GM10266 (cell line): ENCODE measurements at regions not wholly inside any gene's neighbourhood (a gene's known extent, or its start where the extent isn't known, plus 50 kb on each side); places are given as distances from the start of the nearest gene placed in this dataset.

Experiments used
- DNase-seq: peaks from one replicate; pipeline ENCODE4 v3.0.0; 2012; ENCODE audit errors: extremely low spot score
- TF ChIP-seq, protein P1 (sequence below): IDR thresholded peaks from 2 replicates; pipeline ENCODE4 v1.5.1; 2012; ENCODE audit warnings: mild to moderate bottlenecking, low read depth; ENCODE audit not compliant: control insufficient read depth, insufficient read depth; ENCODE audit errors: missing control alignments

DNA sequence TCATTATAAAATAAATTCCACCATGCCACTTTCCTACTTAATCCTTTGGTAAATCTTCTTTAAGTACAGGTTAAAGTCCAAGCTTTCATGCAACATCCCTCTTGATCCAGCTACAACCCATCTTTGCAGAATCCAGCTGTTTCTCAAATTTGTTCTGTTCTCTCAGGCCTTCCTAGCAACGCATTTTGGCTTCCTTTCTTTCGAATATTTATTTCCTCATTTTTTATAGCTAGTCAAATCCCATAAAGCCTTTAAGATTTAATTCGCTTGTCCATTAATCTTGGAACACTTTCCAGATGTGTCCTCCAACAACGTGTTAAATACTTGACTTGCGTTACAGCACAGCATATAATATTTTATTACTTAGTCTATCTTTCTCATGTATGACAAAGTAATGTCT, 600.1 kb upstream of the CHORDC1 start:
- DNase-seq: no peak
- TF ChIP-seq, protein P1, sequence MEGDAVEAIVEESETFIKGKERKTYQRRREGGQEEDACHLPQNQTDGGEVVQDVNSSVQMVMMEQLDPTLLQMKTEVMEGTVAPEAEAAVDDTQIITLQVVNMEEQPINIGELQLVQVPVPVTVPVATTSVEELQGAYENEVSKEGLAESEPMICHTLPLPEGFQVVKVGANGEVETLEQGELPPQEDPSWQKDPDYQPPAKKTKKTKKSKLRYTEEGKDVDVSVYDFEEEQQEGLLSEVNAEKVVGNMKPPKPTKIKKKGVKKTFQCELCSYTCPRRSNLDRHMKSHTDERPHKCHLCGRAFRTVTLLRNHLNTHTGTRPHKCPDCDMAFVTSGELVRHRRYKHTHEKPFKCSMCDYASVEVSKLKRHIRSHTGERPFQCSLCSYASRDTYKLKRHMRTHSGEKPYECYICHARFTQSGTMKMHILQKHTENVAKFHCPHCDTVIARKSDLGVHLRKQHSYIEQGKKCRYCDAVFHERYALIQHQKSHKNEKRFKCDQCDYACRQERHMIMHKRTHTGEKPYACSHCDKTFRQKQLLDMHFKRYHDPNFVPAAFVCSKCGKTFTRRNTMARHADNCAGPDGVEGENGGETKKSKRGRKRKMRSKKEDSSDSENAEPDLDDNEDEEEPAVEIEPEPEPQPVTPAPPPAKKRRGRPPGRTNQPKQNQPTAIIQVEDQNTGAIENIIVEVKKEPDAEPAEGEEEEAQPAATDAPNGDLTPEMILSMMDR: no peak

- no peak for DNase-seq
- TF ChIP-seq, protein P1: no peak
Observed at GRCh38 chr11:90818196-90818745, 595.4 kb upstream of the CHORDC1 start.

DNA sequence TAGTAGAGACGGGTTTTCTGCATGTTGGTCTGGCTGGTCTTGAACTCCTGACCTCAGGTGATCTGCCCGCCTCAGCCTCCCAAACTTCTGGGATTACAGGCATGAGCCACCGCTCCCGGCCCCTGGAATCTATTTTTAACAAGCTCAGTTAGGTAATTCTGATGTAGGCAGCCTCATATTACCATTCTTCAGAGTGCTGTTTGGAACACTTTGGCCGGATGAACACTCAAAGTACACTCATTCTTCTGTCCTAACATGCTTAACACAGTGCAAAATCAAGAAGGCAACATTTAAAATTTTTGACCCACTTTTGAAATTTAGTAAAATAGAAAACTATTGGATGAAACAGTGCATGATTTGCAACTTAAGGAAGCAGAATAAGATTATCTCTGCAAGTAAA, 586.7 kb upstream of the CHORDC1 start:
- TF ChIP-seq, protein P1: no peak
- DNase-seq: no peak

DNA sequence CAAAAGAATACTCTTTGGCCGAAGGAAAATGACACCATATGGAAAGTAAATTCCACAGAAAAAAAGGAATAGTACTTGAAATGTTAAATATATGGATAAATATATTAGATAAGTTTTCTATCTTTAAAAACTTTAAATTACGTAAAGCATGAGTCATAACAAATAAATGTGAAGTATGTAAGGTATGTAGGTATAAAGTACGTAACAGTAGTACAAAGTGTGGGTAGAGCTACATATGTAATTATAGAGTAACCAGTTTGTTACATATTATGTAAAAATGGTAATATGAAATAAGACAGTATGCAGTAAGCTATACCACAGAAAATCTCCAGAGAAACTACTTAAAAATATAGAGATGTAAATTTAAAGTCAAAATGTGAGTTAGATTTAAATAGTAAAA, 582.3 kb upstream of the CHORDC1 start:
- no peak for DNase-seq
- TF ChIP-seq, protein P1: no peak

- DNase-seq: no peak
- TF ChIP-seq, protein P1: no peak
Observed at GRCh38 chr11:90803831-90804230, 581.0 kb upstream of the CHORDC1 start.

GRCh38 chr11:90803366-90803765, 580.5 kb upstream of the CHORDC1 start:
- TF ChIP-seq, protein P1: no peak

GRCh38 chr11:90798769-90799168, 575.9 kb upstream of the CHORDC1 start:
- DNase-seq: no peak
- TF ChIP-seq, protein P1: no peak

More at GRCh38 chr11:90803366-90803765, 580.5 kb upstream of the CHORDC1 start:
- DNase-seq: no peak
